T1000 (cell line): ENCODE measurements at regions not wholly inside any gene's neighbourhood (a gene's known extent, or its start where the extent isn't known, plus 50 kb on each side); places are given as distances from the start of the nearest gene placed in this dataset.
"Not testable (repeated sequence)": the region's sequence is repeated elsewhere in the genome, so short reads cannot be mapped to it uniquely, and the experiment has no call there.

Experiments
- DNase-seq: peaks from one replicate; lab custom pipeline; 2025; ENCODE audit warnings: mixed read lengths; lab: John Stamatoyannopoulos, UW

- DNase-seq: no peak
Measured at GRCh38 chr13:81153478-81153877, 812.6 kb upstream of the SPRY2 start.

GRCh38 chr13:81148822-81149221, 807.9 kb upstream of the SPRY2 start:
- DNase-seq: no peak

- not testable (repeated sequence) for DNase-seq
Measured at GRCh38 chr13:81146576-81146975, 805.6 kb upstream of the SPRY2 start.

- no peak for DNase-seq
Measured at GRCh38 chr13:81142306-81142999, 801.5 kb upstream of the SPRY2 start.

GRCh38 chr13:81140675-81141074, 799.7 kb upstream of the SPRY2 start:
- DNase-seq: no peak

GRCh38 chr13:81139987-81140386, 799.1 kb upstream of the SPRY2 start:
- DNase-seq: no peak

GRCh38 chr13:81138353-81138980, 797.5 kb upstream of the SPRY2 start:
- DNase-seq: no peak

GRCh38 chr13:81133066-81133465, 792.1 kb upstream of the SPRY2 start:
- DNase-seq: no peak

GRCh38 chr13:81117416-81117815, 776.5 kb upstream of the SPRY2 start:
- DNase-seq: no peak

- DNase-seq: no peak
Measured at GRCh38 chr13:81116461-81117282, 775.7 kb upstream of the SPRY2 start.

- no peak for DNase-seq
Measured at GRCh38 chr13:81109026-81109425, 768.1 kb upstream of the SPRY2 start.

GRCh38 chr13:81106348-81106747, 765.4 kb upstream of the SPRY2 start:
- DNase-seq: no peak

- no peak for DNase-seq
Measured at GRCh38 chr13:81104035-81104715, 763.2 kb upstream of the SPRY2 start.

- not testable (repeated sequence) for DNase-seq
Measured at GRCh38 chr13:81102066-81102465, 761.1 kb upstream of the SPRY2 start.

GRCh38 chr13:81089371-81090157, 748.6 kb upstream of the SPRY2 start:
- DNase-seq: no peak

- no peak for DNase-seq
Measured at GRCh38 chr13:81080911-81081454, 740.1 kb upstream of the SPRY2 start.

- DNase-seq: no peak
Measured at GRCh38 chr13:81078048-81078447, 737.1 kb upstream of the SPRY2 start.

GRCh38 chr13:81069822-81070221, 728.9 kb upstream of the SPRY2 start:
- DNase-seq: not testable (repeated sequence)

- DNase-seq: no peak
Measured at GRCh38 chr13:81058916-81059290, 718.0 kb upstream of the SPRY2 start.

GRCh38 chr13:81058211-81058915, 717.4 kb upstream of the SPRY2 start:
- no peak for DNase-seq

GRCh38 chr13:81051873-81052272, 710.9 kb upstream of the SPRY2 start:
- DNase-seq: no peak
